SKM-1 (cell line): ENCODE measurements at regions not wholly inside any gene's neighbourhood (a gene's known extent, or its start where the extent isn't known, plus 50 kb on each side); places are given as distances from the start of the nearest gene placed in this dataset.

Experiments
- DNase-seq: peaks from one replicate; lab custom pipeline; 2025; ENCODE audit not compliant: unreplicated experiment; lab: John Stamatoyannopoulos, UW

GRCh38 chr4:11132478-11132877 lies 296.2 kb downstream of the HS3ST1 start:
- DNase-seq = no peak

GRCh38 chr4:11131491-11131890 lies 297.2 kb downstream of the HS3ST1 start:
- no peak for DNase-seq

- DNase-seq = no peak
Observed at GRCh38 chr4:11130195-11130970, 298.3 kb downstream of the HS3ST1 start.

- no peak for DNase-seq
Observed at GRCh38 chr4:11120435-11120834, 308.3 kb downstream of the HS3ST1 start.

GRCh38 chr4:11119474-11119873 lies 309.2 kb downstream of the HS3ST1 start:
- no peak for DNase-seq

GRCh38 chr4:11118513-11118912 lies 310.2 kb downstream of the HS3ST1 start:
- no peak for DNase-seq

- DNase-seq = no peak
Observed at GRCh38 chr4:11116940-11117339, 311.8 kb downstream of the HS3ST1 start.

- no peak for DNase-seq
Observed at GRCh38 chr4:11111876-11112275, 316.8 kb downstream of the HS3ST1 start.

- DNase-seq = no peak
Observed at GRCh38 chr4:11111370-11111769, 317.3 kb downstream of the HS3ST1 start.

- peak; percentile 46 for DNase-seq
Observed at GRCh38 chr4:11106759-11107158, 321.9 kb downstream of the HS3ST1 start.

- DNase-seq = no peak
Observed at GRCh38 chr4:11106190-11106589, 322.5 kb downstream of the HS3ST1 start.

- DNase-seq = no peak
Observed at GRCh38 chr4:11105715-11106114, 323.0 kb downstream of the HS3ST1 start.

GRCh38 chr4:11098461-11098860 lies 330.2 kb downstream of the HS3ST1 start:
- DNase-seq = no peak

- no peak for DNase-seq
Observed at GRCh38 chr4:11097725-11098124, 331.0 kb downstream of the HS3ST1 start.

- DNase-seq = peak; percentile 33
Observed at GRCh38 chr4:11081006-11081405, 347.7 kb downstream of the HS3ST1 start.

GRCh38 chr4:11079171-11079570 lies 349.5 kb downstream of the HS3ST1 start:
- no peak for DNase-seq

- no peak for DNase-seq
Observed at GRCh38 chr4:11074581-11075241, 354.0 kb downstream of the HS3ST1 start.

GRCh38 chr4:11073621-11074051 lies 355.1 kb downstream of the HS3ST1 start:
- DNase-seq = no peak

GRCh38 chr4:11072999-11073398 lies 355.7 kb downstream of the HS3ST1 start:
- no peak for DNase-seq

- no peak for DNase-seq
Observed at GRCh38 chr4:11072463-11072862, 356.2 kb downstream of the HS3ST1 start.

GRCh38 chr4:11070813-11071212 lies 357.9 kb downstream of the HS3ST1 start:
- DNase-seq = no peak

GRCh38 chr4:11069581-11070211 lies 359.0 kb downstream of the HS3ST1 start:
- no peak for DNase-seq
